GM19351 (cell line): ENCODE measurements at regions not wholly inside any gene's neighbourhood (a gene's known extent, or its start where the extent isn't known, plus 50 kb on each side); places are given as distances from the start of the nearest gene placed in this dataset.

ENCODE experiments used
- ATAC-seq: cut with Tn5 transposase; IDR thresholded peaks from one replicate; pipeline ENCODE4 v1.9.1; 2021; ENCODE audit warnings: mild to moderate bottlenecking, moderate library complexity; ENCODE audit not compliant: unreplicated experiment

DNA sequence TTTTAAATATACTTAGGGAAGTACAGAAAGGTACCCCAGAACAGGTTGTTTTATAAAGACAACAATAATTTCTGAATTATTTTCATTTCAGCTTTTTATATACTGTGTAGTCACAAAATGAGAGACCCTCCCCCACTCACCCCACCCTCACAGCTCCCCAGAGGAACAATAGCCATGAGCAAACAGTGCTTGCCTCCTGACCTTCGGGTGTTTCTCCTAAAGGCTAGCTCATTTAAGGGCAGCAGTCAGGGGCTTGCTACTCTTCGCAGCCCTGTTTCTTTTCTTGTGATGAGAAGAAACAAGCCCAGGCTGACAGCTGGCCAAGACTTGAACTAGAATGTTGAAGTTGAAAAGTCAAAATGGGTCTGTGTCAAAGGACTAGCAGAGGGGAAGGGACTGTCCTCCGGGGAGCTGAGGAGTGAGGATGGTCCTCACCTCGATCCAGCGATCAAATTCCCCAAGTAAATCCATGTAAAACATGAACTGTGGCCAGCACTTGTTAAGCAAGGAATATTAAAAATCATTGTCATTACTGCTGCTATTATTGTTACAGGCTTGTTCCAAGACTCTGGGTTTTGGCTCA is 133.8 kb upstream of the ARHGAP5 start:
- no peak for ATAC-seq

DNA sequence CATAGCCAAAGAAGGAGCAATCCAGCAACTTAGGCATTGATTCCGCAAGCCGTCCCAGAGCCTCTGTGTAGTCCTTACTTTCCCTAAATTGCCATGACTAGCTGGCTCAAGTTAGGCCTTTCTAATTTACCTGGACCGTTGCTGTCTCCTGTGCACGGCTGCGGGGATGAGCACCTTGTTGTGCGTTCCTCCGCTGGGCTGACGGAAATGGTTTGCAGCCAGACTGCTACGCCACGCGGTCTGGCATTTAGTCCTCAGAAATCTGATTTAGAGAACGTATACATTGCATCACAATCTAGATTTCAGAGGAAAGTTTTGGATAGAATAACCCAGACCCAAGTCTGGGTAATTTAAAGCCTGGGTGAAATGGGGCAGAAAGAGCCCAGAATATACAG is 133.2 kb upstream of the ARHGAP5 start:
- ATAC-seq = no peak

DNA sequence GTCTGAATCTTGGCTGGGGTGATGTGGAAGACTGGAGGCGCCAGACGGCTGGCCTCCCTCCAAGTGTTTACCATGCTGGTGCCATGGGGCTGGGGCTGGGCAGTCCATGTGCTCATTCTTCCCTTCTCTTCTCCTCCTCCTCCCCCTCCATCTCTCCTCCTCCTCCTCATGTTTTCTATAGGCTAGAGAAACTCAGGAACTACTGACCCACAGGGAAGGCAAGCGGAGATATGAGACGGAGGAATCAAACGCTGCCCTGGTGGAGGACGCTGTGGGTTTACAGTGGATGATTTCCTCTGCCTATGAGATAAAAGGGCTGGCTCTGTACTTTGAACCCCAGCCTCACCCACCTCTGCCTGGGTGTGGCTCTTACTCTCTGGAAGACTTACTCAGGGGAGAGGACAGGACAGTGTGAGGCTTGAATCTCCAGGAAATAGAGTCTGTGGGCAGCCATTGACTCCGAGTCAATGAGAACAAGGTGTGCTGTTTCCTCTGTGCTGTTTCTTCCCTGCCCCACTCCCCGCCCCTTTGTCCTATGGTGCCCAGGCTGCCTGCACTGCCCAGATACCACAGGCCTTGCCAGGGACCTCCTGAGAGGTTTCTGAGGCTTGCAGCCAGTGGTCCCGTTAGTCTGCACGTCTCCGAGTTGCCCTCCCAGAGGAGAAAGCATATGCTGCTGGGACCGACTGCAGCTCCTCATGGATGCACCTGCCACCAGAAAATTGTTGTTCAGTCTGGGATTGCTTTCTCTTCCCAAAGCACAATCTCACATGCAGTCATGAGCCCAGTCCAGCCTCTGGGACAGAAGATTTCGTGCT is 132.6 kb upstream of the ARHGAP5 start:
- ATAC-seq = peak; percentile 2

DNA sequence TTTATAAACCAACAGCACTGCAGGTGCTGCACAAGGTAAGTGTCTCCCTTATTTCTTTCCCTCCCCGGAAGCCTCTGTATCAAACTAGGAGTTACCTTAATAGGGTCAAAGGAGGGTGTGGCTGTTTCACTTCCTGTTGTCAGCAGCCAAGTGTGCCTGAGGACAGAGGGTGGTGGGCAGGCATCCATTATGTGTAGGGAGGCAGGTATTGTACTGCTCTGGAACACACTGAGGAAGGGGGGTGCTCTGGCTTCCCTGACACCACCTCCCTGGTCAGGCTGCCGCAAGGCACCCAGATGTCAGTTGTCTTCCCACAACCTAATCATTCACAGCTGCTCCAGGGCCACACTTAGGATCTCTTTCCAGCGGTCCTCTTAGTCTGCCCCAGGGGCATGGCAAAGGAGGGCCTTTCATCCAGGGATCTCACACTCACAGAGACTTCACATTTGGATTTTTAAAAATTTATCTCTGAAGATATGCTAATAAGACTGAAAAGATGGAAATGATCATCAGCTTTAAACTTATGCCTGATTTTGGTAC is 132.0 kb upstream of the ARHGAP5 start:
- peak; percentile 67 for ATAC-seq

DNA sequence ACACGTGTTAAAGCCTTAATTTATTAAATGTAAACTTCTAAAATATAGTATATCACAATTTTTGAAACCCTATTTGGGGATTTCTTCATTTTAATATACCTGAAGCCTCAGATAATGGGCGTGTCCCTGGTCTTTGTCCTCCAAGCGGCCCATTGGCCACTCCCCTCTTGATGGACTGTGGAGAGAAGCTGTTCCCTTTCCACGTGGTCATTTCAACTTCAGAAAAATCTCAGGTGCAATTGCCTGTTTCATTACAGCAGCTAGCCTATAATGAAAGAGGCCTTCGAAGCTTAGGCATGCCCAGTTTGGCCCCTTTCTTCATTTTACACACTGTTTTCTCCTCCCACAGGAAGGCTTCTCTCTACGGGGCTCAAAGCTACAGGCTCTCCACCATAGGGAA is 131.4 kb upstream of the ARHGAP5 start:
- no peak for ATAC-seq

DNA sequence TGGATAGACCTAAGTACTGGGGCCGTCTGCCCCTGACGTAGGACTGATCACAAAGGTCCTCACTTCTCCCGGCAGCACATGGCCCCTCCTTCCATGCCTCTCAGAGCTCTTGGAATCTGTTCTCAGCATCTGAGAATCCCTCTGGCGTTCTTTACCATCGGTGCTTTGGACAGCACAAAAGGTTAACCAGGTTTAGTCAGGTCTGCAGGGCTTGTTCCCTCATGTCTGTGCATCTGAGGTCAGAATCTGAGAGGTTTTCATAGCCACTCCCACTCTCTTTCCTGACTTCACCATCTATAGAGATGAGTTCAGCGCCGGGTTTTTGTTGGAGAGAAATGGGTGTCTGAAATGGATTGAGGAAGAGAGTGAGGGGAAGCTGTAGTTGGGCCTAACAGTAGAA is 130.0 kb upstream of the ARHGAP5 start:
- no peak for ATAC-seq

DNA sequence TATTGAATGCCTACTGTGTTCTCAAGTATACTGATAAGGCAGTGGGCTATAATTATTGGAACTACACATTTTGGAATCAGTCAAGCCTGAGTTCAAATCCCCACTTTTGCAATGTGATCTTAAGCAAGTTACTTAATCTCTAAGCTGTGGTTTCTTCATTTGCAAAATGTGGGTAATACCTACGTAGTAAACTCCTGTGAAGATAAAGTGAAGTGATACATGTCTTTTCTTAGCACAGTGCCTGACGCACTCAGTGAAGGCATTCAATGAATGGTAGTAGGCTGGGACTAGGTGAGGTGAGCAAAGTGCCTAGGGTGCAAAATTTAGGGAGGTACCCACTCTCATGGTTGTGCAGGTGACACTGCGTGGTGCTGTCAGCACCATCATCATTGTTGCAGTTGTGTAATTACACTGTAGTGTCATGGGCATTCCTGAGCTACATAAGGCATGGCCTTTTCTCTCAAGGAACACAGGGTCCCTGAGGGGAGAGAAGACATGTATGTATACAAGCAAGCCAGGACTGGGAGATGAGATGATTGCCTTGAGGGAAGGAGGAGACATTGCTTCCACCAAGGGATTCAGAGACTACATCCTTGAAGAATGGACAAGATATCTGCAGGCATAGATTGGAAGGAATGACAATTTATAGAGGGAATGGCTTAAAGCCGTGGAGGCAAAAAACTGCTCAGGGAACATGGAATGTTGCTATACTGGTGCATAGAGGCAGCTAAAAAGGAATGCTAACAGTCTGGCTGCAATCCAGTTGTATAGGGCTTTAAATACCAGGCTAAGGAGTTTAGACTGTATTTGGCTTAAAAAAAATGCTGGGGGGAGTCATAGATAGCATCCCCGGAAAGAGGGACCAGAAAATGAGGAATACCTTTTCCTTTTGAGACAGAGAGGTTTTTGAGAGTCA is 129.2 kb upstream of the ARHGAP5 start:
- ATAC-seq = peak; percentile 39

DNA sequence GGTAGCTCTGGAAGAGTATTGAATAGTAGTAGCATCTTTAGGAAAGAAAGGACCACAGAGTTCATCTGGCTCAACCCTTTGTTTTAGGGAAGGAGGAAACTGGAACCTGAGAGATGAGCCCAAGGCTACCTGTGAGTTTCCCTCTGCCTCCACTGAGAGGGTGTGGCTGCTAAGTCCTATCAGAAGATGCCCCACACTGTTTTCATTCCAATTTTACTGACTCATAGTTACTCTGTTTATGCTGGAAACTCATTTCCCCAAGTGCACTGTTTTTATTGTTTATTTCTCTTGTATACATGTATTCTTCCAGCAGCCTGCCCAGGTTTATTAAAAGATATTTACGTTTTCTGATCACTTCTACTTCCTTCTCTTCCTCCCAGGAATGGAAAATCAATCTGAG is 127.4 kb upstream of the ARHGAP5 start:
- no peak for ATAC-seq

DNA sequence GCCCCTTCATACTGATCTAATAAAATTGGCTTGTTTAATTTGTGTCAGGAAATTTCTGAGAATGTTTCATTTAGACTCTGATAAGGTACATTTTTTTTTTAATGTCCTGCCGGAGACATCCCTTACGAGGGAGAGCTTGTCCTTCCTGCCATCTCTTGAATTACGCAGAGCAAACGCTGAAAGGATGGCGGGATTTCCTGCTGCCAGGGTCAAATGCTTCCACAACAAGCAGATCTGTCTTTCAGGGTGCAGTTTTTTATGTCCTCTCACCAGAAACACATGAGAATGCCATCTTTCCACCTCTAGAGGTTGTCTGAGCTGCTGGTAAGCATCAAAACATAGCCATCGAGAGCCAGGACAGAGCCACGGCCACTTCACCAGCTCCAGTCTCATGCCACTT is 126.8 kb upstream of the ARHGAP5 start:
- ATAC-seq = no peak

DNA sequence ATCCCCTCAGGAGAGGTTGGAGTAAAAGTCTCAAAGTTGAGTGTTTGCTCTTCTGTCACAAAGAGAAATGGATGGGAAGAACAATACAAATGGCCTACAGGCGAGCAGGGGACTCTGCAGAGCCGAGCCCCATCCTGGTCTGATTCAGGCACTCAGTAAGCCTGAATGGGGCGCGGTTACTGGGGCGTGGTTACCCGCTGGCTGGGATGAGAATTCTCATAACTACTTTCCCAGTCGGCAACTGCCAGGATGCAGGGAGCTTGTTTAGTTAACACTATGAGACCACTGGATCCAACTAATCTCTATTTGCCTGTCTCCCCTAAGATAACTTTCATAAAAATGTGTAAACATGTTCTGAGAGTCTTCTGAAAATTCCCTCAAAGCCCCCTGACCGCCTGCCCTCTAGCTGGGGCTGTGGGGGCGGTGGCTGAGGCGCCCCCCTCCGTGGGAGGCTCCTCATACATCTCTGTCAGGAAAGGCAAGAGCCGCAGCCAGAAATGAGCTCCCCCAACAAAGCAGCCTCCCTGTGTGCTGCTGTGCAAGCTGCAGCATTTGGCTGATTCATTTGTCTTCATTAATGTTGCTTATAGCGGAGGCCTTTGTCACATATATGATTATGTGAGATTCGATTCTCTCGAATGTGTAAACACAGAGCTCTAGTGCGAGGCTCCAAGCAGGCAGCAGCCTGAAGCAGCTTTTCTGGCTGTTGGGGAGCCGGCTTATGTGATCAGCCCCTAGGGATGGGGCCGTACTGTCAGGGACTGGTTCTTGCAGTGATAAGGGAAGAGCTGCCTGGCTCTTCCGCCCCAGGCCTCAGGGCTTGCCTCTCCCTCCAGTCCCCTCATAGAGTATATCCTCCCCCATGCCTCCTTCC is 126.1 kb upstream of the ARHGAP5 start:
- no peak for ATAC-seq

DNA sequence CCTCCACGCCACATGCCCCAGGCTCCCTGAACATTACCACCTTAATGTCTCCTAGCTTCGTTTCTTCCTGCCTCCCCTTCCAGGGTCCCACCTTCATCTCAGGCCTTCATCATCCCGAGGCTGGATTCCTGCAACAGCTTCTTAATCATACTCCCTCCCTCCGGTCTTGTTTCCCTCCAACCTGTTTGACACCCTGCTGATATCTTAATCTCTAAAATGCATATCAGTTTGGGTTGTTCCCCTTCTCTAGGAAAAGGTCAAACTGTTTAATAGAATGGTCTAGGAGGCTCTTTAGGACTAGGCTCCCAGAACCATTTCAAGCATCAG is 125.5 kb upstream of the ARHGAP5 start:
- ATAC-seq = no peak

DNA sequence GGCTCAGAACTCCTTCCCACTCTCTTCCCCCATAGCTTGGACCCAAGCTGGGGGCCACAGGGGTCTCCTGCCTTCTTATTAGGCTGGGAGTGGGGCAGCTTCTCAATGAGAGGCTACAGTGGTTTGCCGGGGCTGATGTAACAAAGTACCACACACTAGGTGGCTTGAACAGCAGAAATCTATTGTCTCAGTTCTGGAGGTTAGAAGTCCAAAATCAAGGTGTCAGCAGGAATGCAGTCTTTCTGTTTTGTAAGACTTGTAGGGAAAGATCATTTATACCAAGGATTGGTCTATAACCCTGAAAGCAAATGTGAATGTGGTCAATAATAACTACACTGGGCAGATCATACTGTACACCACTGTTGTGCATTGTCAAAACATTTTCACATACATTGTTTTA is 124.5 kb upstream of the ARHGAP5 start:
- ATAC-seq = no peak

DNA sequence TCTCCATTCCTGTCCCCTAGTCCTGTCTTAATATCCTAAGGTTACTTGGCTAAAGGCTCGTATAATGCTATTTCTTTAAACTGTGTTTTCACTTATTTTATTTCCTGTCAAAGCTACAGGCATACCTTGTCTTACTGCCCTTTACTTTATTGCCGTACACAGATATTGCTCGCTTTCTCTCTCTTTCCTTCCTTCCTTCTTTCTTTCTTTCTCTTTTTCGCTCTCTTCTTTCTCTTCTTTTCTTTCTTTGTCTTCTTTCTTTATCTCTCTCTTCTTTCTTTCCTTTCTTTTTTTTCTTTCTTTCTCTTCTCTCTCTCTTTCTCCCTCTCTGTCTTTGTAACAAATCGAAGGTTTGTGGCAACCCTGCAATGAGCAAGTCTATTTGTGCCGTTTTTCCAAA is 123.9 kb upstream of the ARHGAP5 start:
- ATAC-seq = no peak

DNA sequence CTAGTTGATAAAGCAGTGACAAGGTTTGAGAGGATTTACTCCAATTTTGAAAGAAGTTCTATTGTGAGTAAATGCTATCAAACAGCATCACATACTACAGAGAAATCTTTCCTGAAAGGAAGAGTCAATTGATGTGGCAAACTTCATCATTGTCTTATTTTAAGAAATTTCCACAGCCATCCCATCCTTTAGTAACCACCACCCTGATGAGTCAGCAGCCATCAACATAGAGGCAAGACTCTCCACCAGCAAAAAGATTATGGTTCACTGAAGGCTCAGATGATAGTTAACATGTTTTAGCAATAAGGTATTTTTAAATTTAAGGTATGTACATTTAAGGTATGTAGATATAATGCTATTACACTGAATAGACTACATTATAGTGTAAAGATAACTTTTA is 122.1 kb upstream of the ARHGAP5 start:
- no peak for ATAC-seq

DNA sequence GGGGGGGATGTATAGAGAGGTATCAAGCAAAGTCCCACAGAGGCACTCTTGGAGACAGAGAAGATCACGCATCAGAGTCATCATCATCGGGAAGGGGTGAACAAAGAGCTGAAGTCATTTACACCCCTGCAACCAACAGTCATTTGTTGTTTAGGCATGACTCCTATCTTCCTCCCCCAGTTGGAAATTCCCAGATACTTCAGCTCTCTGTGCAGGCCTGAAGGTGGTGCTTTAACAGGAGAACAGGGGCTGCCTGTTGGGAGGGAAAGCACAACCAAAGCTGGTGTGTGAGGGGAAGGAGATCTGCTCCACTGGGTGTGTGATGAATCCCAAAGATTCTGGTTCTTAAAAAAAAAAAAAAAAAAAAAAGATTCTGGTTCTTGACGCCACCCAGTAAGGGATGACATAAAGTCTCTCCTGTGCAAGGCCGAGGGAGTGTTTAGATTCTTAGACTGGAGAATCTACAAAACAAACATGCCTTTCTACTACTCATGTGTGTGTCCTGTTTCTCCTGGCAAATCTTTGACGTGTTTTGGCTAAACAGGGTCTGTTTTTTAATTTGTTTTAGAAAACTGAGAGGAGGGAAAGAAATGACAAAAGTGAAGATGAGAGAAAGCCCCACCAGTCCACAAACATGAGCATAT is 121.0 kb upstream of the ARHGAP5 start:
- ATAC-seq = no peak

DNA sequence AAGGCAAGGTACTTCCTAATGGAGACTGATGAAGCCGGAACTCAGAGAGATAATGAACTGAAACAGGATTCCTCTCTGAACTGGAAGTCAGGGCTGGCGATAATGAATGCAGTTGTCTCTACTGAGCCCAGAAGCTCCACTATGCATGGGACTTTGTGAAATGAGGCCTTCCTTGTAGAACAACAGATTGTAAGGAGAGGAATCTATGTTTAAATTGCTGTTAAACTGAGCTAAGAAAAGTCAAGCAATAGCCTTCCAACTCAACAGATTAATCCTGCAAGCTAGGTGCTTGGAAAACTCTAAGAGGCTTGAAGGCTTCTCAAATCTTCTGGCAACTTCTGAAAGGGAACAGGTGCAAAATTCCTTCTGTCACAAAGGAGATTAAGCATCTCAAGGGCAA is 119.5 kb upstream of the ARHGAP5 start:
- ATAC-seq = no peak

DNA sequence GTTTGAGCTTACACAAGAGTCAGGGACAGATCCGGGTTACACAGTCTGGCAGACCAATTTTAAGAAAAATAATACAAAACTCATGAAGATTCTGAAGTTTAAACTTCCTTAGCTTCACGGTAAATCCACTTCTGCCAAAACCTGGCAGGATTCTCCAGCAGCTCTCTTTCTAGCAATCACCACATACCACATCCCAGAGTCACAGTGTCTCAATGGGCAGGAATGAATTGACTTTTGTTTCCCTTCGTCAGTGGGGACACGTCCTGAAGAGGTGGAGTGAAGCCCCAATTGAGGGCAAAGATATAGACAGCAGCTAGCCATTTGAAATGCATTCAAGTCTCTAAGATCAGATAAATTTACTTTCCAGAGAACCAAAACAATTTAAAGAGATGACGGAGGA is 117.1 kb upstream of the ARHGAP5 start:
- no peak for ATAC-seq

DNA sequence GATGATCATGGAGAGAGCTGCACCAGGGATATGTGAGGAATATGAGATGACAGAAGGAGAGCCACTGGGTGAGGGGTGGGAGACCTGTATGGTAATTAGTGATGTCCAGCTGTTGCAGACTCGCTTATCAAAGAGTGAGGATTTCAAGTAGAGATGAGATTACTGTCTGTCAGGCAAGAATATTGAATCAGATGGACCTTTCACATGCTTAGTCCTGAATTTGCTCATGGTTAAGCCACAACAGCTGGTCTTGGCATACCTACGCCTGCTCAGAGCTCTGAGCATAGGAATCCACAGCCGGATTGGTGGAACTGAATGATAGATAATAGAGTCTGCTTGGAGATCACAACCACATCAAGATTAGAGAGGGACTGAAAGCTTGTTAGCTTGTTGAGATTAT is 115.2 kb upstream of the ARHGAP5 start:
- ATAC-seq = no peak

DNA sequence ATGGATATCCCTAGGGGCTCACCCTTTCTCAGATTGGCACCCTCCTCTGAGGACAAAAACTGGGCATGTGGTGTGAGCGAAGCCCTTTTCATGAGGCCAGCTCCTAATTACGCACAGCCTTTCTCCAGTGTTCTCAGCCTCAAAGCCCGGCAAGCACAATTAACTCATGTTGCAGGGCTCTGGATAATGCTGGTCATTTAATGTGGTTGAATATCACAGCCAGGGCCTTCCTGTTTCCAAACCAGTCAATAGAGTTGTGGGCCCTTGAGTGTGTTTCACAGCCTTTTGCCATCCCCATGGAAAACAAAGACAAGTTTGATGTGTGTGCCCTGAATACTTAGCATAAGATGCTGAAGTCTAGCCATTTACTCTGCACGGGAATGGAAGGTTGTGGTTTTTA is 114.2 kb upstream of the ARHGAP5 start:
- ATAC-seq = no peak

DNA sequence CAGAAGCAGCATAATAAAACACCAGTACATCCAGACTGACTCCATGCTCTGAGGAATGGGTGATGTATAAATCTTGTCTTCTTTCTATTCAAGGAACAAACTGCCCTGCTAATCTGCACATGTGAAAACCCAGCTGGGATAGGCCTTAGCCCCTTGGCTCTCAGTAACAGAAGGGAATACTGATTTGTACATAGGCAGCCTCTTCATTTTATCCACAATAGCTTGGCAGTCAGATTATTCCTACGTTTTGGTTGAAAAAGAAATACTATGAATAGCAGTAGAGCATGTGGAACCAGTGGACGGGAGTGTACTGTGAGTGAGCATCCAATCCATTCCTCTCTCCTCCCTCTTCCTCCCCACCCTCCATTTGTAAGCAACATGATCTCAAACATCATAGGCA is 113.5 kb upstream of the ARHGAP5 start:
- no peak for ATAC-seq
